Activated CD8-positive, alpha-beta T cell treated with anti-CD3 and anti-CD28 coated beads, Interleukin-2, amount 10 ng/mL, durations not matched to agents 7 days and 5 days (primary cell): ENCODE measurements at regions not wholly inside any gene's neighbourhood (a gene's known extent, or its start where the extent isn't known, plus 50 kb on each side); places are given as distances from the start of the nearest gene placed in this dataset.

Experiments
- ATAC-seq: fragments of 150-1000 bp; cut with Tn5 transposase; one replicate; pipeline ENCODE4 v1.10.0; 2021; ENCODE audit warnings: moderate library complexity
- CTCF ChIA-PET: fragments of 350-600 bp; sonication (Branson Sonifier 250); formaldehyde crosslinking; loops from one replicate; lab custom pipeline; 2021; ENCODE audit warnings: antibody characterized with exemption; lab: Charles Lee
- POLR2A ChIA-PET: fragments of 350-600 bp; sonication (Branson Sonifier 250); formaldehyde crosslinking; loops from one replicate; lab custom pipeline; 2021; ENCODE audit warnings: antibody characterized with exemption; lab: Charles Lee
- DNase-seq: peaks from one replicate; pipeline ENCODE4 v3.0.0-alpha.2; 2020
- H3K27ac Mint-ChIP-seq: one replicate; pipeline ENCODE4 v1.8.0; 2021; ENCODE audit warnings: mild to moderate bottlenecking, mixed read lengths
- H3K27me3 Mint-ChIP-seq: one replicate; pipeline ENCODE4 v1.8.0; 2021; ENCODE audit warnings: low read depth, mixed read lengths
- H3K36me3 Mint-ChIP-seq: one replicate; pipeline ENCODE4 v1.8.0; 2021; ENCODE audit warnings: low read depth, mixed read lengths
- H3K4me1 Mint-ChIP-seq: one replicate; pipeline ENCODE4 v1.8.0; 2021; ENCODE audit warnings: low read depth, mixed read lengths
- H3K4me3 Mint-ChIP-seq: one replicate; pipeline ENCODE4 v1.8.0; 2021; ENCODE audit warnings: mild to moderate bottlenecking, mixed read lengths
- H3K9me3 Mint-ChIP-seq: one replicate; pipeline ENCODE4 v1.8.0; 2022; ENCODE audit warnings: mixed read lengths; ENCODE audit not compliant: insufficient read depth

DNA sequence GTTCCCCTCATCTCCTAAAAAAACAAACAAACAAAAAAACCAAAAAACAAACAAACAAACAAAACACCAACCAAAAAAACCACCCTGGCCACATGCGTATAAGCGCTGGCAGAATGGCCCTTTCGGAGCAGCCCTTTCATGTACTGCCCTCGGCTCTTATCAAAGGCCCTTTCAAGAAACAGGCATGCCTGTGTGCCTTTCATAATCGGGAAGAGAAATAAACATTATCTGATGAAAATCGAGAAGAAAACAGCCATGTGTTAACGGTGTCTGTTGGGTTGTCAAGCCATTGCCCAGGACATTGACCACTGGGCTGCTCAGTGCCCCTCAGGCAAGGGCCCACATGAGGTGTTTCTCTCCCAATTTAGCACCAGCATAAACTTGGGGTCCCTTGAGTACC lies 68.3 kb downstream of the PJA1 start:
- DNase-seq (no peak), ATAC-seq (no peak)
- Mint-ChIP-seq H3K4me3 (no peak overlapping the region), H3K27ac (no peak overlapping the region), H3K4me1 (no peaks in the 10 kb centered on the region), H3K9me3 (no peaks in the 10 kb centered on the region), H3K36me3 (no peaks in the 10 kb centered on the region), H3K27me3 (no peaks in the 10 kb centered on the region)
- ChIA-PET POLR2A (no interaction called here), CTCF (no interaction called here)

DNA sequence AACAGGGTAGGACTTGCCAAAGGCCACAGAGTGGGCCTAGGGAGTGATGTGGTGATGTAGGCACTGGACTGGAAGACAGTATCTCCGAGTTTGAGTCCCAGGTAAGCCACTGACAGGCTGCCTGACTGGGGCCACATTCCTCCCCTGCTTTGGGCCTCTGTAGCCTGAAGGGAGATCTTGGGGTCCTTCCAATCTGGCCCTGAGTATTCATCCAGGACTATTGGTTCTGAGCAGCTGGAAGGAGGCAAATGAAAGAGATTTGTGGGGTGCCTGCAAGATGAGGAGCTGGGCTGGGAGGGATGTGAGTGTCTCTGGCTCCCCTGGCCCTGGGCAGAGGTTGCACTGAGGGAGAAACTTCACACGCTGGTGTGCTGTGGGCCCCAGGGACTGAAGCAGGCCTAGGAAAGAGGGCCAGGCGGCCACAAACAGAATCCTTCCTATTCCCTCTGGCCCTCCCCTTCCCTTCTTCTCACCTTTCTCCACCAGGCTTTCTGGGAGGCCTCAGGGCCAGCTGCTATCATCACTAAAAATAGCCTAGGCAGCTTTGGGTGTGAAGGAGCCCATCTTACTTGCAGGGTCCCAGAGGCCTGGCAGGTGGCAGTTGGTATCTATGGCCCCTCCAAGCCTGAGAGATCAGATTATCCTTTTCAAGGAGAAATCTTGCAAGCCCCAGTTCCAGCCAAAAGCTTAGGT lies 70.1 kb downstream of the PJA1 start:
- Mint-ChIP-seq H3K4me1 (no peaks in the 10 kb centered on the region), H3K27me3 (no peaks in the 10 kb centered on the region), H3K27ac (no peak overlapping the region), H3K4me3 (no peak overlapping the region), H3K9me3 (no peaks in the 10 kb centered on the region), H3K36me3 (no peaks in the 10 kb centered on the region)
- DNase-seq (no peak), ATAC-seq (no peak)
- ChIA-PET POLR2A (no interaction called here), CTCF (interaction anchor here (1.2 kb wide), 1 partner anchor 266 kb away, joined by 3 read pairs; the partner anchor contains the start of gene EFNB1)

DNA sequence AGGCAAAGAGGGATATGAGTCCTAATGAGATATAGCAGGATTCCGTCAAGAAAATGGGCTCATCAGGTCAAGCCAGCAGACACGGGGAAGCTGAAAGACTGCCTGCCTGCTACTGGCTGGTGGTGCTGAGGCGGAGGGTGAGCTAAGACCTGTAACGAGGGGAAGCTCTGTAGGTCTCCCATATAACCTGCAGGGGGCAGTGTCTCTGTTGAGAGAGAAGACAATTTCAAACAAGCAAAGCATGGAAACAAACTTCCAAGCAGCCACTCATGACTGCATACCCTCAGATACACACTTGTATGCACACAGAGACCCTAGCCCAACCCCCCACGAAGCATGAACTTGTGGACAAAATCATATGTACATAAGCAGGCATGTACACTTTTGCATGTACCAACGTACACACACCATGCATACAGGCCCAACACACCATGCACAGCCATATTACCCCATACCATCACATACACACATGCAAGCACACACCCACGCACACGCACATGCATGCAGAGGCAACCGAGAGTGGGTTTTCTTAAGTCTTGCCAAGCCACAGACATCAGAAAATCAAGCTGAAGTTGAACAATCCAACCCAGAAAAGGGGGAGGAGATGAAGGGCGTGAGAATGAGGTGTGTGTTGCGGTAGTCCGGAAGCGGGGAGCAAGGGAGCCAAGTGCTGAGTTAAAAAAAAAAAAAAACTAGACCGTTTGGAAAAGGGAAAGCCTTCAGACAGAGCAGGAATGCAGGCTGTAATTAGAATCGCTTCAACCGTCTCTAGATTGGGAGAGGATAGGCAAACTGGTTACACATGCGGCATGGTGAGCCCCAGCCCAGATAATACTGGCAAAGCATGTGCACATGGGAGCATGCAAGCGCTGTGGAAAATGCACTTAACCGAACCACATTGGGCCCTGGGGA lies 71.0 kb downstream of the PJA1 start:
- Mint-ChIP-seq H3K27ac (no peak overlapping the region), H3K4me3 (no peak overlapping the region), H3K27me3 (no peaks in the 10 kb centered on the region), H3K36me3 (no peaks in the 10 kb centered on the region), H3K4me1 (no peaks in the 10 kb centered on the region), H3K9me3 (no peaks in the 10 kb centered on the region)
- CTCF ChIA-PET, result interaction anchor here (0.6 to 1.0 kb wide), 5 partner anchors 9 to 266 kb away, joined by 3 to 5 read pairs (median 4); no protein-coding TSS in a partner anchor
- ATAC-seq, result peak; percentile 57
- peak; percentile 48 for DNase-seq
- POLR2A ChIA-PET, result no interaction called here

DNA sequence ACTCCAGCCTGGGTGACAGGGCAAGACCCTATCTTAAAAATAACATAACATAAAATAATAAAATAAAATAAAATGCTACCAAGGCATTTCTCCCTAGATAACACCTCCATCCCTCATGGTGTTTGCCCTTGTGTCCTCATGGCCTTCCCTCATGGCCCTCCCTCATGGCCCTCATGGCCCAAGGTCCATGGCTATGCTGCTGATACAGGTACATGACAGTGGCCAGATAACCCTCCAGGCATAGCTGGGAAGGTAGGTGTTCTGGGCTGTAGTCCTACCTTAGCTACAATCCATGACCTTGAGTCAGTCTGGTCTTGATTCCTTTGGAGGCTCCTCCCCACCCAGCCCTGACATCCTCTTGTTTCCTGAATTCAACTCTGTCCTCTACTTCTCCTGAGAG lies 75.2 kb downstream of the PJA1 start:
- ChIA-PET CTCF (no interaction called here), POLR2A (no interaction called here)
- Mint-ChIP-seq H3K27ac (no peak overlapping the region), H3K36me3 (no peaks in the 10 kb centered on the region), H3K9me3 (no peaks in the 10 kb centered on the region), H3K27me3 (no peaks in the 10 kb centered on the region), H3K4me1 (no peaks in the 10 kb centered on the region), H3K4me3 (no peak overlapping the region)
- DNase-seq (no peak), ATAC-seq (no peak)

DNA sequence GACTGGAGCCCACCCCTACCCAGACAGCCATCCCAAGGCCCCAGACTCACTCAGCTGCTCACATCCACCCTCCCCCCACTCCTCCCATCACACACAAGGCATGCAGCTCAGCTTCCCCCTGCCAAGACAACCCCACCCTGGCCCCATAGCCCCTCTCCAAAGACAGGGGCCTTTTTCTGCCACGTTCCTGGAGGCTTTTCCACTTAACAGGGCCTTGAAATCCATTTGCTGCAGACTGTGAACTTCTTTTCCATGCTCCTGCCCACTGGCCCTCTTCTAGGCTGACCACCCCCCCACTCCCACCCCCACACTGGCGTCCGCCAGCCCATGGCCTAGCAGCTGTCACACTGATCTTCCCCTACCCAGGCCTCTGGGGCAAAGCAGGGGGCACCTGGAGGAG lies 76.0 kb downstream of the PJA1 start:
- Mint-ChIP-seq H3K4me3 (no peak overlapping the region), H3K27me3 (no peaks in the 10 kb centered on the region), H3K4me1 (no peaks in the 10 kb centered on the region), H3K27ac (no peak overlapping the region), H3K36me3 (no peaks in the 10 kb centered on the region), H3K9me3 (no peaks in the 10 kb centered on the region)
- no peak for DNase-seq
- ChIA-PET POLR2A (no interaction called here), CTCF (no interaction called here)
- no peak for ATAC-seq

DNA sequence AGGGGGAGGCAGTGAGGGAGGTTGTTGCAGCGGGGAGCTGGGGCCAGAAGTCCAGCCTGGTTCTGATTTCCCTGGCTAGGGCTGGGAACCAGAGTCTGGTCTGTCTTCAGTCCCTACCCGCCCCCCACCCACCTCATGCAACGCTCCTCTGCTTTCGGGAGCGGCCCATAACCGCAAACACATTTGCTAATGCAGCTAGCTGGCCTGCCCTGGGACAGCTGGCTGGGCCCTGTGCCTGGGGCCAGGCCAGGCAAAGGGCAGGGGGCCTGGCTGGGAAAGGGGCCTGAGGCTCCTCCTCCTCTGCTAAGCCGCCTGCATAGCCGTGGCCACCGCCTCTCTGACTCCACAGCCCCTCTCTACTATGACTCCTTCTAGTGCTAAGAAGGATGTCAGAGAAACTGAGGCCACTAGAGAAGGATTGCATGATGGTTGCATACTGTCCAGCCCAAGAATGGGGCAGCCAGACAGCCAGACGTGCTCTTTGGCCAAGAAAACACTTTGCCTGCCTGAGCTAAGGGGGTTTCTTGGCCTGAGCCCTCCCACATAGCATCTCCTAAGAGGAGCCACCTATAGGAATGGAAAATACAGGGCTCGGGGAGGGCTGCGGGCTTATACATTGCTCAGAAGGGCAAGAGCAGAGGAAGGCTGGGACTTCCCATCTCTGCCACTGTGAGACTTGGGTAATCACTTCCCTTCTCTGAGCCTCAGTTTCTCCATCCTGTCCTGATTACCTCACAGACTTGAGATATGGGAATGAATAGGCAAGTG lies 76.9 kb downstream of the PJA1 start:
- no peaks in the 10 kb centered on the region for H3K9me3 Mint-ChIP-seq
- ChIA-PET POLR2A (no interaction called here), CTCF (no interaction called here)
- H3K4me3 Mint-ChIP-seq, result no peak overlapping the region
- no peak overlapping the region for H3K27ac Mint-ChIP-seq
- no peaks in the 10 kb centered on the region for H3K4me1 Mint-ChIP-seq
- DNase-seq (no peak), ATAC-seq (no peak)
- no peaks in the 10 kb centered on the region for H3K27me3 Mint-ChIP-seq
- no peaks in the 10 kb centered on the region for H3K36me3 Mint-ChIP-seq

DNA sequence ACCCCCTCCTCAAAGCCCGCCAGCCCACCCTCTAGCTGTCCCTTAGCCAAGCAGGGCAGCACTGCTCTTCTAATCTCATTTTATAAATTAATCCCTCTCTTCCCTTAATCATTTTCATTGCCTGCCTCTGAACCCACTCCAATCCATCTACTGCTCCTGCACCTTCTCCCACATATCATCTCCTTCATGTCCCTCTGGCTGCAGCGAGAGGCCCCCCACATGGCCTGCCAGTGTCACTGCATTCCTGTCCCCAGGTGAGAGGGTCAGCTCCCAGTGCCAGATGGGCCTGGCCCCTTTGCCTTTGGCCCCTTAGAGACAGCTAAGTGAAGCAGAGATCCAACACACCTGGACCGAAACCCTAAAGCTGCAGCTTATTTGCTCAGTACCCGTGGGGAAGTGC lies 79.4 kb downstream of the PJA1 start:
- H3K27me3 Mint-ChIP-seq, result no peaks in the 10 kb centered on the region
- DNase-seq (no peak), ATAC-seq (no peak)
- ChIA-PET POLR2A (no interaction called here), CTCF (no interaction called here)
- H3K4me1 Mint-ChIP-seq, result no peaks in the 10 kb centered on the region
- no peaks in the 10 kb centered on the region for H3K9me3 Mint-ChIP-seq
- H3K36me3 Mint-ChIP-seq, result no peaks in the 10 kb centered on the region
- no peak overlapping the region for H3K4me3 Mint-ChIP-seq
- H3K27ac Mint-ChIP-seq, result no peak overlapping the region

DNA sequence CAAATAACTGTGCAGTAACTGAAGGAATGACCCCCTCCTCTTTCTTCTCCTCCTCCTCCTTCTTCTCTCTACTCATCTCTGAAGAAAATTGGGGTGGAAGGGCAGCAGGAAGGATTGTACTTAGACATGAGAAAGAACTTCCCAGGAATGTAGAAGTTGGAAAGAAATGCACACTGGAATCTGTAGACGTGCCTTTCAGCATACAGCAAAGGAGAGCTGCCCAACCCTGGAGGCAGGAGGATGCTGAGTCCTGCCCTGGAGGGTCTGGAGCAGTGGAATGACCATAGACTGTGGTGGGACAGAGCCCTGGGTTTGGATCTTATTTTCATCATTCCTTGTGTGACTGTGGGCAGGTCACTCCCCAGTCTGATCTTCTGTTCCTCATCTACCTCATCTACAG lies 80.1 kb downstream of the PJA1 start:
- Mint-ChIP-seq H3K9me3 (no peaks in the 10 kb centered on the region), H3K4me1 (no peaks in the 10 kb centered on the region), H3K27ac (no peak overlapping the region), H3K4me3 (no peak overlapping the region), H3K27me3 (no peaks in the 10 kb centered on the region), H3K36me3 (no peaks in the 10 kb centered on the region)
- ATAC-seq, result no peak
- ChIA-PET CTCF (no interaction called here), POLR2A (no interaction called here)
- no peak for DNase-seq

DNA sequence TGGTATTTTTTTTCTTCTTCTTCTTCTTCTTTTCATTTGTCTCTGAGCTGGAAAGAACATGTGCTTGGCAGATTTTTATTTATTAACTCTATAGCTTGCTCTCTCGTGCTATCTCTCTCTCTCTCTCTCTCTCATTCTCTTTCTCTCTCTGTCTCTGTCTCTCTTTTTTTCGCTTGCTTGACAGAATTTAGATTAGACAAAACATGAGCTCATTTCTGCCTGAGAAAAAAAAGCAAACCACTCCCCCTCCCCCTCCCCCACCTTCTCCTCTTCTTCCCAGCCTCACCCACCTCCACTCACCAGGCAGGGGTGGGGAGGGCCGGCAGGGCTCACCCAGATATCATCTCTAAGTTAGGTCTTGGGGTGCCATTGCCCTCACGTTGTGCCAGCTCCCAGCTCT lies 81.5 kb downstream of the PJA1 start:
- CTCF ChIA-PET, result no interaction called here
- POLR2A ChIA-PET, result interaction anchor here (0.7 kb wide), 1 partner anchor 34 kb away, joined by 3 read pairs; no protein-coding TSS in a partner anchor
- Mint-ChIP-seq H3K36me3 (no peaks in the 10 kb centered on the region), H3K4me1 (no peaks in the 10 kb centered on the region), H3K27ac (no peak overlapping the region), H3K4me3 (no peak overlapping the region), H3K9me3 (no peaks in the 10 kb centered on the region), H3K27me3 (no peaks in the 10 kb centered on the region)
- ATAC-seq (no peak), DNase-seq (no peak)

DNA sequence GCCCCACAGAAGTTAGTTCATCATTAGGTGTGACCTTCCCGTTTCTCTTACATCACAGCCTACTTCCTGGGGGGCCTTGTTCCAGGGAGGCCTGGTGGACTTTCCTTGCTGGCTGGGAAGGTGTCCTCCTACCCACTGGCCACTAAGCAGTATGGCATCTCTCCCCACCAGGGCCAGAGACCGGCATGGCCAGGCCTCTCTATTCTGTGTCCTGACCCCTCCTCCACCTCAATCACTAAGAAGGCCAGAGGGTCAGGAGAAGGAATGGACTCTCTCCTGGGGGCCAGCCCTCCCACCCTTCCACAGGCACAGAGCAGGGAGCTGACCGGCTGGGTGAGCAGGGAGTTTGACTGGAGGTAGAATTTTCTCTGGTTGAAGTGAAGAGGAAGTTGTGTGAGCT lies 81.9 kb downstream of the PJA1 start:
- POLR2A ChIA-PET, result no interaction called here

DNA sequence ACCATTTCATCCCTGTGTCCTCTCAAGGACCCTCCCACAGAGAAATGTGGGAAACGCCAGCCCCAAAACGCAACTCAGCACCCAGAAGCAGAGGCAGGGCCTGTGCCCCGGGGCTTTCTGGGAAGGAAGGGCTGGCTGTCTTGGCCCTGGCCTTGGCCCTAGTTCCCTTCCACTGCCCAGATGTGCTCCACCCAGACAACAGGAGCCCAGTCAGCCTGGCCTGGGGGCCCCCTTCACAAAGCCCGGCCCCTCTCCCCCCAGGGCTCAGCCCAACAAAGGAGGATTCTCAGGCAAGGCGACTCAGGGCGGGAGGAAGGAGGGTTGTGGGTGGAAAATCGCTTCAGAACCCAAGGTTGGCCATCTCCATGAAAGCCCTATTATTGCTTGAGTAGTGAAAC lies 82.5 kb downstream of the PJA1 start:
- H3K4me1 Mint-ChIP-seq, result no peaks in the 10 kb centered on the region
- H3K27me3 Mint-ChIP-seq, result no peaks in the 10 kb centered on the region
- no peak for ATAC-seq
- ChIA-PET CTCF (no interaction called here), POLR2A (no interaction called here)
- H3K27ac Mint-ChIP-seq, result no peak overlapping the region
- H3K4me3 Mint-ChIP-seq, result no peak overlapping the region
- DNase-seq, result no peak
- no peaks in the 10 kb centered on the region for H3K9me3 Mint-ChIP-seq
- no peaks in the 10 kb centered on the region for H3K36me3 Mint-ChIP-seq

More for the DNA sequence above, 81.9 kb downstream of the PJA1 start:
- Mint-ChIP-seq H3K27me3 (no peaks in the 10 kb centered on the region), H3K4me1 (no peaks in the 10 kb centered on the region), H3K9me3 (no peaks in the 10 kb centered on the region), H3K4me3 (no peak overlapping the region), H3K27ac (no peak overlapping the region), H3K36me3 (no peaks in the 10 kb centered on the region)
- CTCF ChIA-PET, result no interaction called here
- DNase-seq, result no peak
- ATAC-seq, result no peak
